GM23338 (cell line): ENCODE measurements at regions not wholly inside any gene's neighbourhood (a gene's known extent, or its start where the extent isn't known, plus 50 kb on each side); places are given as distances from the start of the nearest gene placed in this dataset.

ENCODE experiments used
- ATAC-seq: fragments of 200-7000 bp; cut with Tn5 transposase; 3 replicates; pipeline ENCODE4 v1.9.1; 2020
- DNase-seq: peaks from one replicate; pipeline ENCODE4 v3.0.0-alpha.2; 2015; ENCODE audit warnings: low spot score
- H2AFZ ChIP-seq: fragments of 200-600 bp; sonication (generic); 2 replicates; pipeline ENCODE4 v1.8.0; 2016; ENCODE audit warnings: antibody characterized with exemption, mild to moderate bottlenecking, moderate library complexity
- H3F3A ChIP-seq: fragments of 200-600 bp; sonication (generic); replicated peaks from 2 replicates; pipeline ENCODE4 v1.8.0; 2017; ENCODE audit warnings: antibody characterized with exemption, mixed run types, low read depth
- H3K27ac ChIP-seq: fragments of 200-600 bp; sonication (generic); 2 replicates; pipeline ENCODE4 v1.6.1; 2016; ENCODE audit warnings: low read depth
- H3K27me3 ChIP-seq: fragments of 200-600 bp; sonication (generic); 2 replicates; pipeline ENCODE4 v1.8.0; 2016; ENCODE audit warnings: mild to moderate bottlenecking, mixed run types, moderate library complexity; ENCODE audit not compliant: insufficient read depth
- H3K36me3 ChIP-seq: fragments of 200-600 bp; sonication (generic); 2 replicates; pipeline ENCODE4 v1.8.0; 2016; ENCODE audit warnings: mild to moderate bottlenecking; ENCODE audit not compliant: insufficient read depth
- H3K4me1 ChIP-seq: fragments of 200-600 bp; sonication (generic); 2 replicates; pipeline ENCODE4 v1.8.0; 2016; ENCODE audit warnings: mild to moderate bottlenecking, moderate library complexity; ENCODE audit not compliant: insufficient read depth
- H3K4me2 ChIP-seq: fragments of 200-600 bp; sonication (generic); 2 replicates; pipeline ENCODE4 v1.7.1; 2017; ENCODE audit warnings: mixed run types
- H3K4me3 ChIP-seq: fragments of 200-600 bp; sonication (generic); 2 replicates; pipeline ENCODE4 v1.6.1; 2016; ENCODE audit warnings: mixed run types
- H3K79me2 ChIP-seq: fragments of 200-600 bp; sonication (generic); replicated peaks from 2 replicates; pipeline ENCODE4 v1.8.0; 2017; ENCODE audit warnings: mild to moderate bottlenecking; ENCODE audit not compliant: insufficient read depth
- H3K9me2 ChIP-seq: fragments of 200-600 bp; sonication (generic); 2 replicates; pipeline ENCODE4 v1.8.0; 2017; ENCODE audit not compliant: insufficient read depth
- H4K20me1 ChIP-seq: fragments of 200-600 bp; sonication (generic); replicated peaks from 2 replicates; pipeline ENCODE4 v1.8.0; 2017; ENCODE audit warnings: mild to moderate bottlenecking; ENCODE audit not compliant: insufficient read depth
- H3K27ac Mint-ChIP-seq: 2 replicates; pipeline ENCODE4 v1.8.0; 2020; ENCODE audit warnings: inconsistent platforms, mild to moderate bottlenecking, moderate library complexity, mixed read lengths
- H3K27me3 Mint-ChIP-seq: 3 replicates; pipeline ENCODE4 v1.8.0; 2022; ENCODE audit warnings: low read depth, mild to moderate bottlenecking, moderate library complexity, mixed read lengths, inconsistent platforms; ENCODE audit not compliant: insufficient read depth, poor library complexity
- H3K36me3 Mint-ChIP-seq: 3 replicates; pipeline ENCODE4 v1.8.0; 2021; ENCODE audit warnings: low read depth, mild to moderate bottlenecking, inconsistent platforms, moderate library complexity, mixed read lengths
- H3K4me1 Mint-ChIP-seq: 3 replicates; pipeline ENCODE4 v1.8.0; 2020; ENCODE audit warnings: mild to moderate bottlenecking, inconsistent platforms, mixed read lengths
- H3K4me3 Mint-ChIP-seq: 3 replicates; pipeline ENCODE4 v1.8.0; 2021; ENCODE audit warnings: moderate library complexity, mild to moderate bottlenecking, inconsistent platforms, mixed read lengths
- H3K9me3 Mint-ChIP-seq: 3 replicates; pipeline ENCODE4 v1.8.0; 2020; ENCODE audit warnings: moderate library complexity, mild to moderate bottlenecking, inconsistent platforms, mixed read lengths
- CTCF ChIP-seq, 2 experiments: fragments of 200-600 bp in 1 of 2; sonication (generic) in 1 of 2; conservative IDR thresholded peaks; 2 replicates each; pipeline versions ENCODE4 v1.5.1 to v1.6.1; 2016 to 2017; ENCODE audit warnings: antibody characterized with exemption in 2 of 2, low read depth in 2 of 2, mild to moderate bottlenecking in 2 of 2, moderate library complexity in 1 of 2
- ETS1 ChIP-seq: IDR thresholded peaks from 2 replicates; pipeline ENCODE4 v1.6.1; 2016; ENCODE audit warnings: antibody characterized with exemption
- EZH2 ChIP-seq: fragments of 200-600 bp; sonication (generic); IDR thresholded peaks from one replicate; pipeline ENCODE4 v1.8.0; 2017; ENCODE audit warnings: antibody characterized with exemption, mild to moderate bottlenecking, low read depth; ENCODE audit not compliant: unreplicated experiment
- EZH2phosphoT487 ChIP-seq: fragments of 200-600 bp; sonication (generic); IDR thresholded peaks from one replicate; pipeline ENCODE4 v1.8.1; 2018; ENCODE audit warnings: antibody characterized with exemption; ENCODE audit not compliant: unreplicated experiment
- JUNB ChIP-seq: IDR thresholded peaks from one replicate; pipeline ENCODE4 v1.6.1; 2016; ENCODE audit warnings: antibody characterized with exemption; ENCODE audit not compliant: unreplicated experiment
- NANOG ChIP-seq: IDR thresholded peaks from 2 replicates; pipeline ENCODE4 v1.6.1; 2016; ENCODE audit warnings: antibody characterized with exemption, borderline replicate concordance
- POLR2AphosphoS5 ChIP-seq: IDR thresholded peaks from 2 replicates; pipeline ENCODE4 v1.6.1; 2016; ENCODE audit warnings: antibody characterized with exemption, low read depth
- REST ChIP-seq: IDR thresholded peaks from one replicate; pipeline ENCODE4 v1.6.1; 2018; ENCODE audit warnings: antibody characterized with exemption; ENCODE audit not compliant: unreplicated experiment
- STAT1 ChIP-seq: IDR thresholded peaks from one replicate; pipeline ENCODE4 v1.6.1; 2016; ENCODE audit warnings: antibody characterized with exemption; ENCODE audit not compliant: unreplicated experiment
- ZNF331 ChIP-seq: fragments of 250-450 bp; sonication (Bioruptor Pico); IDR thresholded peaks from 2 replicates; pipeline ENCODE4 v1.5.0; 2020; ENCODE audit warnings: low read depth, mild to moderate bottlenecking, moderate library complexity
- ZNF462 ChIP-seq: fragments of 250-450 bp; sonication (Bioruptor Pico); IDR thresholded peaks from 2 replicates; pipeline ENCODE4 v1.5.0; 2020; ENCODE audit warnings: mild to moderate bottlenecking, moderate library complexity

GRCh38 chr10:70996549-70996948 is 108.2 kb upstream of the PCBD1 start (continued):
- TF ChIP-seq REST (no peak), STAT1 (no peak), EZH2 (no peak), NANOG (no peak), EZH2phosphoT487 (no peak), CTCF (conservative IDR thresholded peaks at IDR 0.05; ENCODE audit: low read depth in 2 of 2) (no peak), ETS1 (no peak), JUNB (no peak)

GRCh38 chr10:70997236-70997635 is 108.9 kb upstream of the PCBD1 start:
- no peaks in the 10 kb centered on the region for H3K79me2 ChIP-seq
- H3K4me1 ChIP-seq, result no peaks in the 10 kb centered on the region
- no peaks in the 10 kb centered on the region for H3F3A ChIP-seq
- H3K9me3 Mint-ChIP-seq, result peaks cover 4% of the 10 kb centered on the region
- no peak overlapping the region for H3K27ac Mint-ChIP-seq
- H3K36me3 ChIP-seq, result no peaks in the 10 kb centered on the region
- H3K9me2 ChIP-seq, result peaks cover 13% of the 10 kb centered on the region
- H3K4me2 ChIP-seq, result no peak overlapping the region
- DNase-seq (no peak), ATAC-seq (no peak)
- no peaks in the 10 kb centered on the region; the same call in 2 of the 3 replicates for H3K4me1 Mint-ChIP-seq
- no peak overlapping the region for H2AFZ ChIP-seq
- H3K27me3 Mint-ChIP-seq, result peaks cover 4% of the 10 kb centered on the region
- H3K4me3 ChIP-seq, result no peak overlapping the region
- TF ChIP-seq ZNF331 (CRISPR knock-in tag) (no peak), ZNF462 (CRISPR knock-in tag) (no peak), NANOG (no peak), STAT1 (no peak), EZH2phosphoT487 (no peak), ETS1 (no peak), POLR2AphosphoS5 (no peak)
- H3K36me3 Mint-ChIP-seq, result no peaks in the 10 kb centered on the region
- H3K27me3 ChIP-seq, result no peaks in the 10 kb centered on the region
- no peak overlapping the region for H3K27ac ChIP-seq
- H4K20me1 ChIP-seq, result no peaks in the 10 kb centered on the region
- H3K4me3 Mint-ChIP-seq, result no peak overlapping the region
